GM23248 (cell line): ENCODE measurements at regions not wholly inside any gene's neighbourhood (a gene's known extent, or its start where the extent isn't known, plus 50 kb on each side); places are given as distances from the start of the nearest gene placed in this dataset.
"Not testable (repeated sequence)": the region's sequence is repeated elsewhere in the genome, so short reads cannot be mapped to it uniquely, and the experiment has no call there.

Experiments
- EZH2 ChIP-seq: fragments of 200-600 bp; sonication (generic); IDR thresholded peaks from 2 replicates; pipeline ENCODE4 v1.6.1; 2018; ENCODE audit warnings: antibody characterized with exemption, mild to moderate bottlenecking; ENCODE audit not compliant: insufficient read depth, poor library complexity, severe bottlenecking
- EZH2phosphoT487 ChIP-seq: fragments of 200-600 bp; sonication (generic); IDR thresholded peaks from 2 replicates; pipeline ENCODE4 v1.6.1; 2018; ENCODE audit warnings: antibody characterized with exemption, moderate library complexity, mild to moderate bottlenecking, low read depth; ENCODE audit not compliant: insufficient read depth

DNA sequence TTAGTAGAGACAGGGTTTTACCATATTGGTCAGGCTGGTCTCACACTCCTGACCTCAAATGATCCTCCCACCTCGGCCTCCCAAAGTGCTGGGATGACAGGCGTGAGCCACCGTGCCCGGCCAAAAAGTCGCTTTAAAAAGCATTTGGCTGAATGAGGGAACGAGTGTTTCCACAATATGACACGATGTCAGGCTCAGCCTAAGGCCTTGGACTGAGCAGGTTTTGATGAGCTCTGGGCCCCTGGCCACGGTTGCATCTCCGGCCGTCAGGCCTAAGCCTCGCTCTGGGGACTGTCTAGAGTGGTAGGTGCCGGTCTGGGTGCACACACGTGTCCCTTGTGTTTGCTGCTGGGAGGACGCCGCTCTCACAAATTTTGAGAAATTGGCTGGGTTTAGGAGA is 120.3 kb downstream of the NPIPB11 start:
- TF ChIP-seq EZH2phosphoT487, EZH2: not testable (repeated sequence)
